Osteocyte (in vitro differentiated cells): ENCODE measurements at regions not wholly inside any gene's neighbourhood (a gene's known extent, or its start where the extent isn't known, plus 50 kb on each side); places are given as distances from the start of the nearest gene placed in this dataset.

ENCODE experiments used
- DNase-seq: peaks from one replicate; pipeline ENCODE4 v3.0.0; 2021; ENCODE audit warnings: mixed read lengths; ENCODE audit not compliant: unreplicated experiment; ENCODE audit errors: extremely low spot score
- H3K27ac Mint-ChIP-seq: one replicate; pipeline ENCODE4 v1.8.0; 2021; ENCODE audit warnings: mild to moderate bottlenecking, mixed read lengths; ENCODE audit not compliant: unreplicated experiment
- H3K27me3 Mint-ChIP-seq: one replicate; pipeline ENCODE4 v1.8.0; 2021; ENCODE audit warnings: mixed read lengths; ENCODE audit not compliant: unreplicated experiment
- H3K36me3 Mint-ChIP-seq: one replicate; pipeline ENCODE4 v1.8.0; 2021; ENCODE audit warnings: mixed read lengths; ENCODE audit not compliant: unreplicated experiment
- H3K4me1 Mint-ChIP-seq: one replicate; pipeline ENCODE4 v1.8.0; 2021; ENCODE audit warnings: mixed read lengths; ENCODE audit not compliant: unreplicated experiment
- H3K4me3 Mint-ChIP-seq: one replicate; pipeline ENCODE4 v1.8.0; 2021; ENCODE audit warnings: mild to moderate bottlenecking, moderate library complexity, mixed read lengths; ENCODE audit not compliant: unreplicated experiment
- H3K9me3 Mint-ChIP-seq: one replicate; pipeline ENCODE4 v1.8.0; 2021; ENCODE audit warnings: mixed read lengths; ENCODE audit not compliant: unreplicated experiment
- CTCF ChIP-seq: fragments of 200-600 bp; sonication (generic); IDR thresholded peaks from 2 replicates; pipeline ENCODE4 v1.5.0; 2021; ENCODE audit warnings: antibody characterized with exemption, mild to moderate bottlenecking, moderate library complexity

DNA sequence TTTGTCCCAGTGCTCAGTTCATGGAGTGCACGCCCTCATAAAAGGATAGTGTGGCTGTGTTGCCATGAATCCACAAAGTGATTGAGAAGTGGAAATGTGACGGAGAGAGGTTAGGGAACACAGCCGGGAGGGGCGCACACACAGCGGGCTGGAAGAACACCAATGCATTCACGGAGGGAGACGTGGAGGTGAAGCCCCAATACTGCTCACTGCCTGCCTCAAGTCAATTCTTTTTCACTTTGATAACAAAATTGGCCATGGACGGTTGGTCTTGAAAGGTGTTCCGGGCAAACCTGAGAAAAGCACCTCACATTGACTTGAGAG is 424.1 kb downstream of the MED10 start:
- no peak overlapping the region for H3K4me3 Mint-ChIP-seq
- H3K27ac Mint-ChIP-seq = no peak overlapping the region
- H3K4me1 Mint-ChIP-seq = no peaks in the 10 kb centered on the region
- H3K9me3 Mint-ChIP-seq = peaks cover 39% of the 10 kb centered on the region
- no peaks in the 10 kb centered on the region for H3K27me3 Mint-ChIP-seq
- H3K36me3 Mint-ChIP-seq = no peaks in the 10 kb centered on the region
- no peak for TF ChIP-seq CTCF
- DNase-seq = no peak

- Mint-ChIP-seq H3K27ac (no peak overlapping the region), H3K4me3 (no peak overlapping the region), H3K27me3 (no peaks in the 10 kb centered on the region), H3K36me3 (no peaks in the 10 kb centered on the region), H3K9me3 (peaks cover 34% of the 10 kb centered on the region), H3K4me1 (no peaks in the 10 kb centered on the region)
- no peak for DNase-seq
- no peak for TF ChIP-seq CTCF
Measured at GRCh38 chr5:5953584-5954274, 424.6 kb downstream of the MED10 start.

- no peak for TF ChIP-seq CTCF
- Mint-ChIP-seq H3K27ac (no peak overlapping the region), H3K9me3 (peaks cover 34% of the 10 kb centered on the region), H3K4me1 (no peaks in the 10 kb centered on the region), H3K4me3 (no peak overlapping the region), H3K36me3 (no peaks in the 10 kb centered on the region), H3K27me3 (no peaks in the 10 kb centered on the region)
- no peak for DNase-seq
Measured at GRCh38 chr5:5951953-5952352, 426.4 kb downstream of the MED10 start.

DNA sequence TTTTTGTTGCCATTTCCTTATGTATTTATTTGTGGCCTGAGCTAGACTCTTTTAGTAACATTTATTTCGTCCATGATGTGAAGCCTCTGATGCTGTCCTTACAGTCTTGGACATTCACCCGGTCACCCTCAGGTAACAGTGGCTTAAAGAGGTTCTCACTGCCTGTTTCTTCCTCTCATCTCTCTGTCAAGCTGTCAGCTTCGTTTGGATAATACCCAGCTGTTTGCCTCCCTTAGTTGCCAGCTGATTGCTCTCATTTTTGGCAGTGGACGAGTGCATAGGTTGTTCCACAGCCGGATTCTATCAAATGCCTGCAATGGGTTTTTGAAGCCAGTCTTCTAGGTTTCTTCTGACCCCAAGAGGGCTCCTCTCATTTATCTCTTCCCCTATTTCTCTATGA is 427.7 kb downstream of the MED10 start:
- H3K27ac Mint-ChIP-seq = no peak overlapping the region
- no peaks in the 10 kb centered on the region for H3K27me3 Mint-ChIP-seq
- no peak for DNase-seq
- H3K4me3 Mint-ChIP-seq = no peak overlapping the region
- TF ChIP-seq CTCF = no peak
- peaks cover 31% of the 10 kb centered on the region for H3K9me3 Mint-ChIP-seq
- no peaks in the 10 kb centered on the region for H3K36me3 Mint-ChIP-seq
- H3K4me1 Mint-ChIP-seq = no peaks in the 10 kb centered on the region

GRCh38 chr5:5941486-5941885 is 436.9 kb downstream of the MED10 start:
- Mint-ChIP-seq H3K4me1 (no peaks in the 10 kb centered on the region), H3K9me3 (peaks cover 12% of the 10 kb centered on the region), H3K4me3 (no peak overlapping the region), H3K27ac (no peak overlapping the region), H3K36me3 (no peaks in the 10 kb centered on the region), H3K27me3 (no peaks in the 10 kb centered on the region)
- TF ChIP-seq CTCF = no peak
- DNase-seq = no peak
